AML-193 (cell line): ENCODE measurements at regions not wholly inside any gene's neighbourhood (a gene's known extent, or its start where the extent isn't known, plus 50 kb on each side); places are given as distances from the start of the nearest gene placed in this dataset.
"Not testable (repeated sequence)": the region's sequence is repeated elsewhere in the genome, so short reads cannot be mapped to it uniquely, and the experiment has no call there.

Experiments used
- DNase-seq, 2 experiments: peaks; one replicate each; lab custom pipeline; 2025; lab: John Stamatoyannopoulos, UW

GRCh38 chr7:125127304-125127703 lies 197.7 kb upstream of the POT1 start:
- no peak for DNase-seq

GRCh38 chr7:125126376-125126775 lies 196.8 kb upstream of the POT1 start:
- no peak for DNase-seq

GRCh38 chr7:125125315-125125714 lies 195.7 kb upstream of the POT1 start:
- no peak for DNase-seq

- no peak for DNase-seq
Observed at GRCh38 chr7:125122173-125122572, 192.5 kb upstream of the POT1 start.

GRCh38 chr7:125119559-125120115 lies 190.0 kb upstream of the POT1 start:
- no peak for DNase-seq

GRCh38 chr7:125118444-125118843 lies 188.8 kb upstream of the POT1 start:
- no peak for DNase-seq

GRCh38 chr7:125112850-125113249 lies 183.2 kb upstream of the POT1 start:
- DNase-seq: no peak

GRCh38 chr7:125099519-125099918 lies 169.9 kb upstream of the POT1 start:
- DNase-seq: no peak

GRCh38 chr7:125098377-125098970 lies 168.8 kb upstream of the POT1 start:
- no peak for DNase-seq

GRCh38 chr7:125090596-125090995 lies 161.0 kb upstream of the POT1 start:
- DNase-seq: no peak

GRCh38 chr7:125089171-125089570 lies 159.5 kb upstream of the POT1 start:
- no peak for DNase-seq

- no peak for DNase-seq
Observed at GRCh38 chr7:125088555-125088954, 158.9 kb upstream of the POT1 start.

GRCh38 chr7:125085084-125085483 lies 155.5 kb upstream of the POT1 start:
- no peak for DNase-seq

GRCh38 chr7:125084196-125084595 lies 154.6 kb upstream of the POT1 start:
- DNase-seq: no peak

GRCh38 chr7:125074141-125074540 lies 144.5 kb upstream of the POT1 start:
- DNase-seq: no peak

GRCh38 chr7:125065546-125065945 lies 135.9 kb upstream of the POT1 start:
- no peak for DNase-seq

- DNase-seq: no peak
Observed at GRCh38 chr7:125065001-125065400, 135.4 kb upstream of the POT1 start.

- no peak for DNase-seq
Observed at GRCh38 chr7:125061776-125062397, 132.3 kb upstream of the POT1 start.

GRCh38 chr7:125061083-125061745 lies 131.6 kb upstream of the POT1 start:
- DNase-seq: not testable (repeated sequence)

- peak; percentile 3 to 43 for DNase-seq
Observed at GRCh38 chr7:125059861-125060456, 130.3 kb upstream of the POT1 start.

GRCh38 chr7:125057963-125058362 lies 128.3 kb upstream of the POT1 start:
- DNase-seq: no peak

GRCh38 chr7:125055376-125055775 lies 125.8 kb upstream of the POT1 start:
- DNase-seq: no peak

GRCh38 chr7:125046767-125047166 lies 117.1 kb upstream of the POT1 start:
- no peak for DNase-seq
